Sigmoid colon (tissue), 3 donors: ENCODE measurements at regions not wholly inside any gene's neighbourhood (a gene's known extent, or its start where the extent isn't known, plus 50 kb on each side); places are given as distances from the start of the nearest gene placed in this dataset.

Experiments
- POLR2A ChIP-seq, 2 donors: fragments of 450-650 bp; IDR thresholded peaks; one replicate each; pipeline ENCODE4 v1.6.1; 2016; ENCODE audit warnings: antibody characterized with exemption in 2 of 2, mild to moderate bottlenecking in 2 of 2, moderate library complexity in 2 of 2
- TF ChIP-seq, protein P1 (sequence below), 4 experiments: fragments of 450-650 bp in 3 of 4; fragments of 200-600 bp in 1 of 4; IDR thresholded peaks; one replicate each; pipeline ENCODE4 v1.5.1; 2016 to 2019; ENCODE audit warnings: antibody characterized with exemption in 4 of 4, mild to moderate bottlenecking in 3 of 4, moderate library complexity in 2 of 4

DNA sequence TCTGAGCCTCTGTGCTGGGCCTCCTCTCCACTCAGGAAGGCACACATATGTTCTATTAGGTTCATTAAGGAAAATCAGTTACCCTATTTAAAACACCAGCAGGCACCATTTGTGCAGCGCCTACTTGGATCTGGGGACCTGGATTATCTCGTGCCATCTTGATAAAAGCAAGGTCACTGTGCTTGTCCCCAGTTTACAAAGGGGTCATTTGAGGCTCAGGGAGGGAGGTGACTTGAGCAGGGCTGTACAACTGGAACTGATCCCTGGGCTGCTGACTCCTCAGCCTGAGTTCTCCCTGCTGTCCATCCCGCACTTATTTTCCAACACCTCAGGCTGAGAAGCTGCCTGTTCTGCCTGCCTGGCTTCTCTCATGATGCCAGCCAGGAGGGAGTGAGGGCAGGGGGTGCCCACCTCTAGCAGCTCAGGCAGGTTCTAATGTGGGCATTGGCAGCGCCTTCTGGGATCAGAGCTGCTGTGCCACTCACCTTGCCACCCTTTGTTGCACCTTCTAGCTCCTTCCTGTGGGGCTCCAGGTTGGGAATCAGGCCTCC lies 120.3 kb downstream of the GLI2 start:
- TF ChIP-seq, protein P1, sequence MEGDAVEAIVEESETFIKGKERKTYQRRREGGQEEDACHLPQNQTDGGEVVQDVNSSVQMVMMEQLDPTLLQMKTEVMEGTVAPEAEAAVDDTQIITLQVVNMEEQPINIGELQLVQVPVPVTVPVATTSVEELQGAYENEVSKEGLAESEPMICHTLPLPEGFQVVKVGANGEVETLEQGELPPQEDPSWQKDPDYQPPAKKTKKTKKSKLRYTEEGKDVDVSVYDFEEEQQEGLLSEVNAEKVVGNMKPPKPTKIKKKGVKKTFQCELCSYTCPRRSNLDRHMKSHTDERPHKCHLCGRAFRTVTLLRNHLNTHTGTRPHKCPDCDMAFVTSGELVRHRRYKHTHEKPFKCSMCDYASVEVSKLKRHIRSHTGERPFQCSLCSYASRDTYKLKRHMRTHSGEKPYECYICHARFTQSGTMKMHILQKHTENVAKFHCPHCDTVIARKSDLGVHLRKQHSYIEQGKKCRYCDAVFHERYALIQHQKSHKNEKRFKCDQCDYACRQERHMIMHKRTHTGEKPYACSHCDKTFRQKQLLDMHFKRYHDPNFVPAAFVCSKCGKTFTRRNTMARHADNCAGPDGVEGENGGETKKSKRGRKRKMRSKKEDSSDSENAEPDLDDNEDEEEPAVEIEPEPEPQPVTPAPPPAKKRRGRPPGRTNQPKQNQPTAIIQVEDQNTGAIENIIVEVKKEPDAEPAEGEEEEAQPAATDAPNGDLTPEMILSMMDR (IDR thresholded peaks at IDR 0.05), result no peak
- no peak for TF ChIP-seq POLR2A (IDR thresholded peaks at IDR 0.05)
